Ecto neural progenitor cell (in vitro differentiated cells): ENCODE measurements at regions not wholly inside any gene's neighbourhood (a gene's known extent, or its start where the extent isn't known, plus 50 kb on each side); places are given as distances from the start of the nearest gene placed in this dataset.

Experiments
- DNase-seq: peaks from one replicate; pipeline ENCODE4 v3.0.0-alpha.2; 2018; ENCODE audit warnings: low spot score

DNA sequence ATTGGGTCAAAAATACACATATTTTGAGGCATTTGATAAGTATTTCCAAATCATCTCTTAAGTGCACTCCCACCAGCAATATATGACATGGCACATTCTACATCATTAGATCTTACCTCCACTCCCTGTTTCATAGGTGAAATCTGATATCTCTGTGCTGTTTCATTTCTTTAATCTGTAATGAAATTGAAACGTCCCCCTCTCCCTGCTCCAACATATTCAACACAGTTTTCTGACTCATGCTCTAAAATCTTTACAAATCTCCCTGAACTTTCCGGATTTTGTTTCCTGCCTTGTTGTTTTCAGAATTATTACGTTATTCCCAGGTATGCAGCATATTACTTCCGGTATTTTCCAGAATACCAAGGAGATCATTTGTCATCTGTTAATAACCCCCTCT is 66.1 kb upstream of the AKT3 start:
- DNase-seq: no peak

DNA sequence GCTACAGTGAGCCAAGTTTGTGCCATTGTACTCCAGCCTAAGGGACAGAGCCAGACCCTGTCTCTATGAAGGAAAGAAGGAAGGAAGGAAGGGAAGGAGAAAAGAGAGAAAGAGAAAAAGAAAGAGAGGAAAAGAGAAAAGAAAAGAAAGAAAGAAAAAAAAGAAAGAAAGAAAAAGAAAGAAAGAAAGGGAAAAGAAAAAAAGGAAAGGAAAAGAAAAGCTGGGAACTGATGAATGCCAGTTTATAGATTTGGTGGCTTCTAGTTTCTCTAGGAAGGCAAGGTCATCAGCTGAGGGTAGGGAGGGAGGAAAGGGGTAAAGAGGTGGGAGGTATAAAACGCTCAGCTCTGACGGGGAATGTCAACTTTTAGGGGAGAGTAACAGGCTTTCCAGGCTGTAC is 62.3 kb upstream of the AKT3 start:
- no peak for DNase-seq

DNA sequence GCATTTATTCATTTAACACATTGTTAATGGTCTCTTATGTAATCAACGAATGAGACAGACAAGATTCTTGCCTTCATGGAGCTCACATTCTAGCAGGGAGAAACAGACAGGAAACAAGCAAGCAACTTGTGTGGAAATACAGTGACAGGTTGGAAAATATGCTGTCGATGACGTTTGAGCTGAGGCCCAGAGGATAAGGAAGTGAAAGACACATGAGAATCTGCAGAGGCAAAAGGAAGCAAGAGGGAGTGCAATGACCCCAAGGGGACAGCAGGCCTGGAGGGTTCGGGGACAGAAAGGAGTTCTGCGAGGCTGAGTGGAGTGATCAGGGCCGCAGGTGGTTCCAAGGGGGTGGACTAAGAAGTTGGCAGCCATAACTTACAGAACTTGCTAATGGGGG is 60.6 kb upstream of the AKT3 start:
- DNase-seq: no peak

DNA sequence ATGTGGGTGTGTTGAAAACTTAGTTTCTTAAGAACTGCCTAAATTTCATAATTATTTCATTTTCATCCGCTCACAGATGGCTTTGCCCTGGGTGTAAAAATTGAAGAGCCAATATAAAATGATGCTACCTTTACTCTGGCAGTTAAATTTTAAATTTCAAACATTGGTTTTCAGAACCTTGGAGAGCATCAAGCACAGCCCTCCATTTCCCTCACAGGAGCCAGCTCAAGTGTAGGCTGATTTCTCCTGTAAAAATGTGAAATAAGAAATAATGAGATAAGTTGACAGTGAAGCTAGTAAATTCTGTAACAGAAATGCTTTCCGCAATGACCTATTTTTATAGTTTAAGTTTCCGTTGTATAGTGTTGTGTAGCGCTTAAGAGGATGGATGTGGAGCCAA is 53.9 kb upstream of the AKT3 start:
- DNase-seq: no peak

DNA sequence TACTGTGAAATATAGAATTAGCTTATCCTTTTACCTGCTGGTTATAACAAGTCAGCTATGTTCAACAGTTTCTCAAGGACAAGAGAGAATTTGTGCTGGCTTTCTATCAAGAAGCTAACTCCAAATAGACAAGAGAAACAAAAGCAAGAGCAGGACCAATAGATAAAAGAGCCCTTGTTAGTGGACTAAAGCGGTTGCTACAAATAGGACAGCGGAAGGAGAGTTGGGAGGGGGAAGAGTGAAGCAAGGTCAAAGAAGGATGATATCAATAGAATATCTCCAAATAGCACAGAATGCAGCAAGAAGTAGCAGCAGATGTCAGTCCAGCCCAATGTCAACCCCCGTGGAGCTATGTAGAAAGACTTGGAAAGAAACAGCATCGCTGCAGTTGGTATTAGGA is 53.0 kb upstream of the AKT3 start:
- DNase-seq: no peak

DNA sequence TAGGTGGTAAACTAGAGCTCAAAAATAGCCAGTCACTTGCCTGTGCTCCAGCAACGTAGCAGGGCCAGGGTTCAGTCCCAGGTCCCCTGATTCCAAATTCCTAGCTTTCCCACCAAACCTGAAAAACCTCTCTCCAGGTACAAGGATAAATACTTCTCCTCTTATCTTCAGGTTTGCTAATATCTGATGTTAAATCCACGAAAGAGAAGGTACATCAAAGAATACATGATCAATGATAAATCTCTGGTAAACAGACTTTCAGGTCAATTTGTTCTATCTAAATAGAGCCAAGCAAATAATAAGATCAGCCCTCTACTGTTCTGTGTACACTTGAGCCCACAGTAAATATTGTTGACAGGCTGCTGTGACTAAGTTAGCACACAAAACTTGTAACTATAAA is 52.1 kb upstream of the AKT3 start:
- DNase-seq: no peak
